Activated CD8-positive, alpha-beta T cell treated with anti-CD3 and anti-CD28 coated beads for 36 hours (primary cell): ENCODE measurements at regions not wholly inside any gene's neighbourhood (a gene's known extent, or its start where the extent isn't known, plus 50 kb on each side); places are given as distances from the start of the nearest gene placed in this dataset.

ENCODE experiments used
- ATAC-seq: fragments of 200-7000 bp; cut with Tn5 transposase; one replicate; pipeline ENCODE4 v1.10.0; 2021; ENCODE audit warnings: mild to moderate bottlenecking, moderate library complexity
- CTCF ChIA-PET: fragments of 350-600 bp; sonication (Branson Sonifier 250); formaldehyde crosslinking; loops from one replicate; lab custom pipeline; 2021; ENCODE audit warnings: antibody characterized with exemption; lab: Charles Lee
- POLR2A ChIA-PET: fragments of 350-600 bp; sonication (Branson Sonifier 250); formaldehyde crosslinking; loops from one replicate; lab custom pipeline; 2021; ENCODE audit warnings: antibody characterized with exemption; lab: Charles Lee
- DNase-seq: peaks from one replicate; pipeline ENCODE4 v3.0.0-alpha.2; 2020
- H3K27ac Mint-ChIP-seq: one replicate; pipeline ENCODE4 v1.8.0; 2021; ENCODE audit warnings: mild to moderate bottlenecking, mixed read lengths
- H3K27me3 Mint-ChIP-seq: one replicate; pipeline ENCODE4 v1.8.0; 2021; ENCODE audit warnings: mixed read lengths
- H3K36me3 Mint-ChIP-seq: one replicate; pipeline ENCODE4 v1.8.0; 2021; ENCODE audit warnings: low read depth, mixed read lengths
- H3K4me1 Mint-ChIP-seq: one replicate; pipeline ENCODE4 v1.8.0; 2021; ENCODE audit warnings: low read depth, mixed read lengths
- H3K4me3 Mint-ChIP-seq: one replicate; pipeline ENCODE4 v1.8.0; 2021; ENCODE audit warnings: mild to moderate bottlenecking, moderate library complexity, mixed read lengths
- H3K9me3 Mint-ChIP-seq: one replicate; pipeline ENCODE4 v1.8.0; 2021; ENCODE audit warnings: mixed read lengths
- intact Hi-C: fragments of 100-400 bp; cut with micrococcal nuclease; formaldehyde crosslinking; loops from one replicate; pipeline ENCODE4 v1.10.0; 2022
- TF ChIP-seq, protein P1 (sequence below): fragments of 200-600 bp; IDR thresholded peaks from one replicate; pipeline ENCODE4 v1.8.0; 2022; ENCODE audit warnings: antibody characterized with exemption, mild to moderate bottlenecking

DNA sequence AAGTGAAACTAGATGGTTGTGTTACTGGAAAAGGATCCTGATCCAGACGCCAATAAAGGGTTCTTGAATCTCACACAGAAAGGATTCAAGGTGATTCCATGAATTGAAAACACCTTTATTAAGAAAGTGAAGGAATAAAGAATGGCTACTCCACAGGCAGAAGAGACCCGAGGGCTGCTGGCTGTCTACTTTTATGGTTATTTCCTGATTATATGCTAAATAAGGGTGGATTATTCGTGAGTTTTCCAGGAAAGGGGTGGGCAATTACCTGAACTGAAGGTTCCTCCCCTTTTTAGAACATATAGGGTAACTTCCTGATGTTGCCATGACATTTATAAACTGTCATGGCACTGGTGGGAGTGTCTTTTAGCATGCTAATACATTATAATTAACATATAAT is 50.9 kb upstream of the WARS2 start:
- H3K4me3 Mint-ChIP-seq = no peak overlapping the region
- H3K27ac Mint-ChIP-seq = no peak overlapping the region
- intact Hi-C loops = no loop called here
- TF ChIP-seq, protein P1, sequence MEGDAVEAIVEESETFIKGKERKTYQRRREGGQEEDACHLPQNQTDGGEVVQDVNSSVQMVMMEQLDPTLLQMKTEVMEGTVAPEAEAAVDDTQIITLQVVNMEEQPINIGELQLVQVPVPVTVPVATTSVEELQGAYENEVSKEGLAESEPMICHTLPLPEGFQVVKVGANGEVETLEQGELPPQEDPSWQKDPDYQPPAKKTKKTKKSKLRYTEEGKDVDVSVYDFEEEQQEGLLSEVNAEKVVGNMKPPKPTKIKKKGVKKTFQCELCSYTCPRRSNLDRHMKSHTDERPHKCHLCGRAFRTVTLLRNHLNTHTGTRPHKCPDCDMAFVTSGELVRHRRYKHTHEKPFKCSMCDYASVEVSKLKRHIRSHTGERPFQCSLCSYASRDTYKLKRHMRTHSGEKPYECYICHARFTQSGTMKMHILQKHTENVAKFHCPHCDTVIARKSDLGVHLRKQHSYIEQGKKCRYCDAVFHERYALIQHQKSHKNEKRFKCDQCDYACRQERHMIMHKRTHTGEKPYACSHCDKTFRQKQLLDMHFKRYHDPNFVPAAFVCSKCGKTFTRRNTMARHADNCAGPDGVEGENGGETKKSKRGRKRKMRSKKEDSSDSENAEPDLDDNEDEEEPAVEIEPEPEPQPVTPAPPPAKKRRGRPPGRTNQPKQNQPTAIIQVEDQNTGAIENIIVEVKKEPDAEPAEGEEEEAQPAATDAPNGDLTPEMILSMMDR = no peak
- H3K36me3 Mint-ChIP-seq = peaks cover 41% of the 10 kb centered on the region
- DNase-seq (no peak), ATAC-seq (no peak)
- ChIA-PET POLR2A (no interaction called here), CTCF (no interaction called here)
- no peaks in the 10 kb centered on the region for H3K4me1 Mint-ChIP-seq
- H3K27me3 Mint-ChIP-seq = no peaks in the 10 kb centered on the region
- H3K9me3 Mint-ChIP-seq = peaks cover 8% of the 10 kb centered on the region

DNA sequence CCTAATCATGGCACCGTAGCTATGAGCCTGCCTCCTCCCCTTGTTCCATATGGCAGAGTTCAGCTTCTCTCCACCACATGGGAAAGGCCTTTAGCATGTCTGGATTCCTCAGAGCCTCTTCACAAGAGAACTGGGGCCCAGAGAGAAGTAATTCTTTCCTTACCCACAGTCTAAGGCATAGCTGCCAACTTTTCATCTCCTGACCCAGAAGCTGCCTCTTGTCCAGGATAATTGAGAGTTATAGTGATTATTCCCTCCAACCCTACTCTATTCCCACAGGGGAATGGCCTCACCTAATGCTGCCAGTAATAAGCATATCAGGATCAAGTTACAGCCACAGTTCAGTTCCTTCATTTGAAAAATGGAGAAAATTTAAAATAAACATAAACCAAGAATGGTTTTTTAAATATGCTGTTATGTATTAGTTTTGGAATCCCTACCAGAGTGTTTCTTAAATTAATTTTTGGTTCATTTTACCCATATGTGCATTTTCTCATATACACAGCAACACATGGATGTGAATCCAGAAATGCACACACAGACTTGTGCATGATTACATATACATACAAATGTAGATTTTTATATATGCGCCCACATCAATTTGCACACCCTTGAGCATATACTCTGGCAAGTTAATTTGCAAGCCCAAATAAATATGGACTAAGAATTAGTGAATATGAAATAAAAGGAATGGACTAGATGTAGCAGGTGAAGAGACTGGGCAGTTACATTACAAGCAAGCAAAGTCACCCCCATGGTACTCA is 63.9 kb upstream of the WARS2 start:
- Mint-ChIP-seq H3K36me3 (peaks cover 16% of the 10 kb centered on the region), H3K27me3 (no peaks in the 10 kb centered on the region), H3K4me3 (no peak overlapping the region), H3K27ac (no peak overlapping the region), H3K4me1 (no peaks in the 10 kb centered on the region), H3K9me3 (peaks cover 6% of the 10 kb centered on the region)
- intact Hi-C loops = no loop called here
- DNase-seq (no peak), ATAC-seq (no peak)
- ChIA-PET POLR2A (no interaction called here), CTCF (no interaction called here)
- TF ChIP-seq, protein P1 = no peak

DNA sequence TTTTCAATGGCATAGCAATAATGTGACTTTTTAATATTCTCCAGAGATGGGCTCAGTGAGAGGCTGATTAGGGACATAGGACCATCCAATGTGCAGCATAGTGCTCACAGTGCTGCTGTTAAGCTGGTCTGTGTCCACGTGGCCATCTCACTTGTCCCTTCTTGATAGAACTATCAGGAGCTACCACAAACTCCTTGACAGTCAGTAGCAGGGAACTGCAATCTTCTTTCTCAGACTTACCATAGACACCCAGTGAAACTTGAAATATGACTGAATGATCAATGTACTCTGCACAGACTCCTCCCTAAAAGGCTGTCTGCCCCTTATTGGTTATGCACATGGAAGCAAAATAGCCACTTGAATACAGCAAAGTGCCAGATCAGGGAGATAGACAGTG is 64.5 kb upstream of the WARS2 start:
- ChIA-PET POLR2A (no interaction called here), CTCF (no interaction called here)
- intact Hi-C loops = no loop called here
- no peaks in the 10 kb centered on the region for H3K27me3 Mint-ChIP-seq
- peaks cover 16% of the 10 kb centered on the region for H3K36me3 Mint-ChIP-seq
- H3K27ac Mint-ChIP-seq = no peak overlapping the region
- ATAC-seq (no peak), DNase-seq (no peak)
- no peak overlapping the region for H3K4me3 Mint-ChIP-seq
- TF ChIP-seq, protein P1 = no peak
- no peaks in the 10 kb centered on the region for H3K4me1 Mint-ChIP-seq
- H3K9me3 Mint-ChIP-seq = peaks cover 6% of the 10 kb centered on the region

DNA sequence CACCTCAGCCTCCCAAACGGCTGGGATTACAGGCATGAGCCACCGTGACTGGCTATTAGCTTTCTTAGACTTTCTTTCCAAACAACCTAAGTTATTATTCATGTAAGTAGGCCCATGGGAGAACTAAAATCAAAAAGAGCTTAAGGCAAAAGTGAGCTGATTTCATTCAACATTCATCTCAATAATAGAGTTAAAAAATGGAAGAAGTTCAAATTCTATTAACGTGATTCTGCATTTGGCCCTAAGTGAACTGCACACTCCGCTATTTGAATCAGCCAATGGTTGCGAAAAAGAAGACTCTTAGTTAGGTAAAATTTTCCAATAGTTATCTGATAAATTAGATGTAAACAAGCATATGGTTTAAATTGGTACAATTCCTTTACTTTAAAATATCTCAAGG is 68.6 kb upstream of the WARS2 start:
- ATAC-seq (no peak), DNase-seq (no peak)
- Mint-ChIP-seq H3K27me3 (no peaks in the 10 kb centered on the region), H3K36me3 (peaks cover 19% of the 10 kb centered on the region), H3K9me3 (peaks cover 5% of the 10 kb centered on the region), H3K4me1 (no peaks in the 10 kb centered on the region), H3K4me3 (no peak overlapping the region), H3K27ac (no peak overlapping the region)
- TF ChIP-seq, protein P1 = no peak
- ChIA-PET CTCF (interaction anchor here (0.7 kb wide), 1 partner anchor 66 kb away, joined by 3 read pairs; no protein-coding TSS in a partner anchor), POLR2A (no interaction called here)
- intact Hi-C loops = no loop called here

DNA sequence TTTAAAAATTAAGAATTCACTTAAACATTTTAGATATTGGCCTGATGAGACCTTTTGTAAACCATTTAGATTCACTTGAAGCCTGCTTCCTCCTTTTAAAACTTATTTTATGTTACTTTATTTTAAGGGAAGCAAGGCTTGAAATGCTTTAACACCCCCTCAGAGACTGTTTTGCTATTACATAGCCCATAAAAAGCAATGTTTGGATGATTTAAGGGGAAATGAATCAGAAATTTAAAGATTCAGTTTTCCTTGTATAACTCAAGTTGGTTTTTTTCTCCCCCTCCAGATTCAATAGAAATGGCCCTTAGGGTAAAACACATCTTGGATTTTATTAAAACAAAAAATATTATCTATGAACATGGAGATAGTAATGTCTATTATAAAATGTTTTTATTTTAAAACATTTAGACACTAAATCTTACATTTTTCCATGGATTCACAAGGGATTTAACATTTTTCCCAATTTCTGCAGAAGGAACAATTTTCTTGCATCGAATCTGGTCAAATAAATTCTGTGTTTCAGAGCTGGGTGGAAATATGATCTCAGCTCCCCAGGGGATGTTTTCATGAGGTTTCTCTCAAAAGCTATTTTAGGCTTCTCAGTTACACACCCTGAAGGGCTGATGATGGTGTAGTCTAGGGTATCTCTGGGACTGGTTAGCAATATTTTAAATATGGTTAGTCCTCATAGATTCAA is 69.3 kb upstream of the WARS2 start:
- peaks cover 5% of the 10 kb centered on the region for H3K9me3 Mint-ChIP-seq
- no peaks in the 10 kb centered on the region for H3K27me3 Mint-ChIP-seq
- H3K4me1 Mint-ChIP-seq = no peaks in the 10 kb centered on the region
- no peak overlapping the region for H3K4me3 Mint-ChIP-seq
- H3K27ac Mint-ChIP-seq = no peak overlapping the region
- ChIA-PET CTCF (interaction anchor here (0.7 kb wide), 1 partner anchor 65 kb away, joined by 3 read pairs; no protein-coding TSS in a partner anchor), POLR2A (no interaction called here)
- TF ChIP-seq, protein P1 = no peak
- ATAC-seq (no peak), DNase-seq (no peak)
- H3K36me3 Mint-ChIP-seq = peaks cover 19% of the 10 kb centered on the region
- intact Hi-C loops = no loop called here
